Esophagus squamous epithelium (tissue), 5 donors: ENCODE measurements at regions not wholly inside any gene's neighbourhood (a gene's known extent, or its start where the extent isn't known, plus 50 kb on each side); places are given as distances from the start of the nearest gene placed in this dataset.

Source experiments
- DNase-seq: peaks from one replicate; lab custom pipeline; 2025; lab: John Stamatoyannopoulos, UW
- H3K27ac ChIP-seq, 4 donors: fragments of 200-600 bp; sonication (generic); one replicate each; pipeline ENCODE4 v1.5.1; 2016 to 2019; ENCODE audit warnings: mild to moderate bottlenecking in 1 of 4
- H3K27me3 ChIP-seq, 4 donors: fragments of 200-600 bp; sonication (generic); 1 replicate in 3 of 4; 2 replicates in 1 of 4; pipeline versions ENCODE4 v1.5.1 to v1.6.0; 2017 to 2021; ENCODE audit warnings: antibody characterized with exemption in 1 of 4
- H3K36me3 ChIP-seq, 3 donors: fragments of 200-600 bp; sonication (generic); one replicate each; pipeline ENCODE4 v1.5.1; 2016 to 2019
- H3K4me1 ChIP-seq, 3 donors: fragments of 200-600 bp; sonication (generic); one replicate each; pipeline ENCODE4 v1.5.1; 2017 to 2019
- H3K4me3 ChIP-seq, 4 donors: fragments of 200-600 bp; sonication (generic); 1 replicate in 3 of 4; 2 replicates in 1 of 4; pipeline ENCODE4 v1.5.1; 2016 to 2019; ENCODE audit warnings: mild to moderate bottlenecking in 2 of 4, moderate library complexity in 1 of 4
- H3K9me3 ChIP-seq, 3 donors: fragments of 200-600 bp; sonication (generic); one replicate each; pipeline ENCODE4 v1.5.1; 2016 to 2019
- CTCF ChIP-seq, 6 experiments: fragments of 450-650 bp in 4 of 6; fragments of 200-600 bp in 2 of 6; sonication (generic) in 2 of 6; IDR thresholded peaks; one replicate each; pipeline ENCODE4 v1.5.1; 2016 to 2019; ENCODE audit warnings: antibody characterized with exemption in 6 of 6, mild to moderate bottlenecking in 4 of 6, moderate library complexity in 4 of 6
- POLR2A ChIP-seq, 4 donors: fragments of 450-650 bp; IDR thresholded peaks; one replicate each; pipeline ENCODE4 v1.6.1; 2017; ENCODE audit warnings: antibody characterized with exemption in 4 of 4, mild to moderate bottlenecking in 4 of 4, moderate library complexity in 3 of 4
- WGBS, 2 donors: methylation state at CpG; one replicate each; pipeline ENCODE4 v1.1.5; 2018; 5-methylcytosine and 5-hydroxymethylcytosine counted together
- intact Hi-C: fragments of 100-400 bp; cut with DNase I; formaldehyde crosslinking; loops from one replicate; pipeline ENCODE4 v1.15.0; 2022
- donor health status: DM: yes; HTN: yes; CAD: no.

- Histone ChIP-seq H3K4me1 (no peaks in the 10 kb centered on the region), H3K27ac (no peak overlapping the region), H3K9me3 (peaks cover 0 to 3% (median 0%) of the 10 kb centered on the region in 3 donors), H3K4me3 (no peak overlapping the region), H3K36me3 (no peaks in the 10 kb centered on the region), H3K27me3 (no peaks in the 10 kb centered on the region)
- intact Hi-C loops, result no loop called here
- 67 to 72% methylated on average over 3 to 5 of the region's 5 CpGs for WGBS, 2 donors
- DNase-seq, result no peak
- TF ChIP-seq POLR2A (IDR thresholded peaks at IDR 0.05) (no peak), CTCF (IDR thresholded peaks at IDR 0.05) (no peak)
Measured at GRCh38 chr22:34783436-34783835, 282.5 kb upstream of the ISX start.

GRCh38 chr22:34784056-34784455, 281.9 kb upstream of the ISX start:
- H3K4me3 ChIP-seq, result no peak overlapping the region
- DNase-seq, result no peak
- peaks cover 0 to 9% (median 0%) of the 10 kb centered on the region in 3 donors for H3K9me3 ChIP-seq
- no peaks in the 10 kb centered on the region for H3K27me3 ChIP-seq
- intact Hi-C loops, result no loop called here
- TF ChIP-seq CTCF (IDR thresholded peaks at IDR 0.05), result no peak
- no peak for TF ChIP-seq POLR2A (IDR thresholded peaks at IDR 0.05)
- H3K4me1 ChIP-seq, result no peaks in the 10 kb centered on the region
- H3K27ac ChIP-seq, result no peak overlapping the region
- no peaks in the 10 kb centered on the region for H3K36me3 ChIP-seq
- WGBS, 2 donors, result 25 to 52% methylated on average over 3 of the region's 3 CpGs

- intact Hi-C loops, result no loop called here
- Histone ChIP-seq H3K4me3 (no peak overlapping the region), H3K4me1 (peaks cover 0 to 6% (median 0%) of the 10 kb centered on the region in 3 donors), H3K27ac (no peak overlapping the region), H3K36me3 (no peaks in the 10 kb centered on the region), H3K27me3 (peaks cover 0 to 13% (median 0%) of the 10 kb centered on the region in 4 donors), H3K9me3 (no peaks in the 10 kb centered on the region)
- no peak for DNase-seq
- WGBS, 2 donors, result 59 to 66% methylated on average over 5 of the region's 5 CpGs
- TF ChIP-seq POLR2A (IDR thresholded peaks at IDR 0.05) (no peak), CTCF (IDR thresholded peaks at IDR 0.05) (no peak)
Measured at GRCh38 chr22:34797826-34798225, 268.1 kb upstream of the ISX start.

- intact Hi-C loops, result no loop called here
- no peaks in the 10 kb centered on the region for H3K9me3 ChIP-seq
- no peak for TF ChIP-seq POLR2A (IDR thresholded peaks at IDR 0.05)
- no peak for TF ChIP-seq CTCF (IDR thresholded peaks at IDR 0.05)
- WGBS, 2 donors, result 39 to 53% methylated on average over 2 to 3 of the region's 3 CpGs
- H3K27me3 ChIP-seq, result peaks cover 0 to 13% (median 0%) of the 10 kb centered on the region in 4 donors
- H3K36me3 ChIP-seq, result no peaks in the 10 kb centered on the region
- no peak for DNase-seq
- no peak overlapping the region for H3K27ac ChIP-seq
- no peak overlapping the region for H3K4me3 ChIP-seq
- peaks cover 0 to 6% (median 0%) of the 10 kb centered on the region in 3 donors for H3K4me1 ChIP-seq
Measured at GRCh38 chr22:34798605-34799004, 267.4 kb upstream of the ISX start.

- DNase-seq, result no peak
- Histone ChIP-seq H3K27ac (no peak overlapping the region), H3K4me3 (no peak overlapping the region), H3K9me3 (no peaks in the 10 kb centered on the region), H3K4me1 (peaks cover 0 to 6% (median 0%) of the 10 kb centered on the region in 3 donors), H3K27me3 (peaks cover 0 to 16% (median 0%) of the 10 kb centered on the region in 4 donors), H3K36me3 (no peaks in the 10 kb centered on the region)
- TF ChIP-seq CTCF (IDR thresholded peaks at IDR 0.05) (no peak), POLR2A (IDR thresholded peaks at IDR 0.05) (no peak)
- 18 to 31% methylated on average over 9 of the region's 10 CpGs for WGBS, 2 donors
- intact Hi-C loops, result no loop called here
Measured at GRCh38 chr22:34800260-34800980, 265.5 kb upstream of the ISX start.
